OCI-LY7 (cell line): ENCODE measurements at regions not wholly inside any gene's neighbourhood (a gene's known extent, or its start where the extent isn't known, plus 50 kb on each side); places are given as distances from the start of the nearest gene placed in this dataset.

Experiments used
- BruUV-seq: library from RNA; stranded (reverse); fragments of 400-500 nt; replicated peaks from 2 replicates; lab custom pipeline; 2021; lab: Mats Ljungman, UMichigan
- CTCF ChIA-PET: fragments of 300-600 bp; sonication (Branson Sonifier 250); formaldehyde crosslinking; loops from one replicate; lab custom pipeline; 2022; ENCODE audit warnings: antibody characterized with exemption; ENCODE audit not compliant: unreplicated experiment; lab: Charles Lee
- POLR2A ChIA-PET: fragments of 300-600 bp; sonication (Branson Sonifier 250); formaldehyde crosslinking; loops from one replicate; lab custom pipeline; 2022; ENCODE audit warnings: antibody characterized with exemption; lab: Charles Lee
- DNase-seq: peaks from one replicate; pipeline ENCODE4 v3.0.0-alpha.2; 2015; ENCODE audit warnings: low spot score
- H2AFZ ChIP-seq: fragments of 200-600 bp; sonication (generic), shearing (Covaris generic); 2 replicates; pipeline ENCODE4 v1.6.1; 2014; ENCODE audit warnings: mild to moderate bottlenecking, antibody characterized with exemption, low read length, moderate library complexity
- H3K27ac ChIP-seq: fragments of 200-600 bp; sonication (generic); 2 replicates; pipeline ENCODE4 v1.5.1; 2014; ENCODE audit warnings: mixed run types, low read depth, mild to moderate bottlenecking, moderate library complexity, low read length, inconsistent platforms; ENCODE audit not compliant: poor library complexity, severe bottlenecking
- H3K36me3 ChIP-seq: fragments of 200-600 bp; sonication (generic); 2 replicates; pipeline ENCODE4 v1.6.1; 2014; ENCODE audit warnings: mild to moderate bottlenecking, antibody characterized with exemption, low read length, moderate library complexity, mixed read lengths; ENCODE audit not compliant: insufficient read depth
- H3K4me1 ChIP-seq: fragments of 200-600 bp; sonication (generic); 2 replicates; pipeline ENCODE4 v1.5.1; 2014; ENCODE audit warnings: mild to moderate bottlenecking, low read length; ENCODE audit not compliant: insufficient read depth, poor library complexity, severe bottlenecking
- H3K4me2 ChIP-seq: fragments of 200-600 bp; sonication (generic); 2 replicates; pipeline ENCODE4 v1.6.1; 2014; ENCODE audit warnings: mild to moderate bottlenecking, low read length
- H3K4me3 ChIP-seq: fragments of 200-600 bp; sonication (generic); 2 replicates; pipeline ENCODE4 v1.5.1; 2014; ENCODE audit warnings: mild to moderate bottlenecking, low read depth, low read length; ENCODE audit not compliant: poor library complexity, severe bottlenecking
- H3K79me2 ChIP-seq: fragments of 200-600 bp; sonication (generic); 2 replicates; pipeline ENCODE4 v1.6.1; 2016; ENCODE audit warnings: low read depth, mild to moderate bottlenecking, low read length, moderate library complexity, mixed read lengths; ENCODE audit not compliant: insufficient read depth
- H3K9me2 ChIP-seq: fragments of 200-600 bp; sonication (generic); 2 replicates; pipeline ENCODE4 v1.6.1; 2016; ENCODE audit warnings: mild to moderate bottlenecking, low read length, mixed read lengths; ENCODE audit not compliant: insufficient read depth
- H3K9me3 ChIP-seq: fragments of 200-600 bp; sonication (generic); 2 replicates; pipeline ENCODE4 v1.6.1; 2014; ENCODE audit warnings: mild to moderate bottlenecking, mixed run types, low read length, mixed read lengths
- H4K20me1 ChIP-seq: fragments of 200-600 bp; sonication (generic); 2 replicates; pipeline ENCODE4 v1.6.1; 2014; ENCODE audit warnings: mild to moderate bottlenecking, antibody characterized with exemption, low read length, moderate library complexity, mixed read lengths; ENCODE audit not compliant: insufficient read depth
- EZH2phosphoT487 ChIP-seq: fragments of 200-600 bp; sonication (generic); IDR thresholded peaks from 2 replicates; pipeline ENCODE4 v1.6.1; 2018; ENCODE audit warnings: low read depth, borderline replicate concordance, mild to moderate bottlenecking, mixed run types, antibody characterized with exemption, low read length, moderate library complexity, mixed read lengths
- intact Hi-C: fragments of 100-400 bp; cut with micrococcal nuclease; formaldehyde crosslinking; loops from one replicate; pipeline ENCODE4 v1.10.0; 2022; ENCODE audit not compliant: unreplicated experiment
- TF ChIP-seq, protein P1 (sequence below): fragments of 200-600 bp; sonication (generic); conservative IDR thresholded peaks from 2 replicates; pipeline ENCODE4 v1.5.1; 2014; ENCODE audit warnings: mild to moderate bottlenecking, antibody characterized with exemption, low read length, moderate library complexity, mixed read lengths

DNA sequence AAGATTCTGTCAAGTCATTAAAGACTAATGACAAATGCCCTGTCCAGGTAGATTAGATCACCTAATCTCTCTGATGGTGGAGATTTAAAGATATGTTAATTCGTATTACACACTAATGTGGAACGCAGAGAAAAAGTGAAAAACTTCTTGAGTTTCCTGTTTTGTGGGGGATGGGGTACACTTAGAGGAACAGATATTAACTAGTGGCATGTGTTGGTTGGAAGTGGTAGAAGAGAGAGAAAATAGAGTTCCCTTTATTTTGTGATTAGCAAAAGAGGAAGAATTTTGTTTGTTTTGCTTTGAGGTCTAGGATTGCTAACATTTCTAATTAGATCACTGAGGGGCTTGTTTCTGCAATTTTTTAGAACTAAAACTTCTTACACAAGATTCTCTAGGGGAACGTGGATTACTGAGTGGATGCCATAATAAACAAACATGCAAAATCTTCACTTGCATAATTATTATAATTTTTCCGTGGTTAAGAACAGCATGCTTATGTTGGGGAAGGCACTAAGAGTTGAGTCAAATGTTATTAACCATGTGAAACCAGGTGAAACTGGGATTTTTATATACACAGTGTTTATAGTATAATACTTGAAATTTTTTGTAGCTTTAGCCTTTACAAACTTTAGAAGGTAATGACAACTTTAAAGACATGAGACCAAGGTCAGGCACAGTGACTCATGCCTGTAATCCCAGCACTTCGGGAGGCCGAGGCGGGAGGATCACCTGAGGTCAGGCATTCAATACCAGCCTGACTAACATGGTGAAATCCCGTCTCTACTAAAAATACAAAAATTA, 97.4 kb upstream of the STK17B start:
- TF ChIP-seq, protein P1, sequence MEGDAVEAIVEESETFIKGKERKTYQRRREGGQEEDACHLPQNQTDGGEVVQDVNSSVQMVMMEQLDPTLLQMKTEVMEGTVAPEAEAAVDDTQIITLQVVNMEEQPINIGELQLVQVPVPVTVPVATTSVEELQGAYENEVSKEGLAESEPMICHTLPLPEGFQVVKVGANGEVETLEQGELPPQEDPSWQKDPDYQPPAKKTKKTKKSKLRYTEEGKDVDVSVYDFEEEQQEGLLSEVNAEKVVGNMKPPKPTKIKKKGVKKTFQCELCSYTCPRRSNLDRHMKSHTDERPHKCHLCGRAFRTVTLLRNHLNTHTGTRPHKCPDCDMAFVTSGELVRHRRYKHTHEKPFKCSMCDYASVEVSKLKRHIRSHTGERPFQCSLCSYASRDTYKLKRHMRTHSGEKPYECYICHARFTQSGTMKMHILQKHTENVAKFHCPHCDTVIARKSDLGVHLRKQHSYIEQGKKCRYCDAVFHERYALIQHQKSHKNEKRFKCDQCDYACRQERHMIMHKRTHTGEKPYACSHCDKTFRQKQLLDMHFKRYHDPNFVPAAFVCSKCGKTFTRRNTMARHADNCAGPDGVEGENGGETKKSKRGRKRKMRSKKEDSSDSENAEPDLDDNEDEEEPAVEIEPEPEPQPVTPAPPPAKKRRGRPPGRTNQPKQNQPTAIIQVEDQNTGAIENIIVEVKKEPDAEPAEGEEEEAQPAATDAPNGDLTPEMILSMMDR, result no peak
- TF ChIP-seq EZH2phosphoT487, result no peak
- Histone ChIP-seq H3K4me1 (peaks cover 89% of the 10 kb centered on the region), H3K4me2 (peak overlapping the region; percentile 66), H3K4me3 (peak overlapping the region; percentile 36), H3K36me3 (no peaks in the 10 kb centered on the region), H2AFZ (peak overlapping the region; percentile 98), H3K9me2 (no peaks in the 10 kb centered on the region), H3K9me3 (no peaks in the 10 kb centered on the region), H3K27ac (peak overlapping the region; percentile 66), H3K79me2 (peaks cover 8% of the 10 kb centered on the region; the same call in 1 of the 2 replicates), H4K20me1 (no peaks in the 10 kb centered on the region)
- POLR2A ChIA-PET, result interaction anchor here (0.6 to 4.7 kb wide), 12 partner anchors 9 to 1232 kb away, joined by 3 to 31 read pairs (median 5); no protein-coding TSS in a partner anchor
- intact Hi-C loops, result loop anchor here (5.0 kb wide), 1 partner anchor 611 kb away; the partner anchor contains the start of gene SLC39A10
- CTCF ChIA-PET, result no interaction called here
- BruUV-seq, result no TSS peak
- DNase-seq, result peak; percentile 48

- Histone ChIP-seq H3K27ac (peak overlapping the region; percentile 100), H3K4me3 (no peak overlapping the region), H3K79me2 (peaks cover 19% of the 10 kb centered on the region; the same call in 1 of the 2 replicates), H3K4me1 (peaks cover 99% of the 10 kb centered on the region), H3K4me2 (peak overlapping the region; percentile 14; the same call in 1 of the 2 replicates), H3K9me2 (no peaks in the 10 kb centered on the region), H2AFZ (peak overlapping the region; percentile 70; the same call in 1 of the 2 replicates), H3K9me3 (no peaks in the 10 kb centered on the region), H4K20me1 (no peaks in the 10 kb centered on the region), H3K36me3 (no peaks in the 10 kb centered on the region)
- intact Hi-C loops, result loop anchor here (10.0 kb wide), 1 partner anchor 707 kb away; no protein-coding TSS in a partner anchor
- DNase-seq, result no peak
- TF ChIP-seq, protein P1, result no peak
- no peak for TF ChIP-seq EZH2phosphoT487
- POLR2A ChIA-PET, result interaction anchor here (0.6 to 4.7 kb wide), 18 partner anchors 10 to 102 kb away, joined by 3 to 80 read pairs (median 6); partner anchors contain the start of gene STK17B
- CTCF ChIA-PET, result interaction anchor here (1.1 to 1.2 kb wide), 2 partner anchors 11 to 95 kb away, joined by 3 to 4 read pairs; no protein-coding TSS in a partner anchor
- no TSS peak for BruUV-seq
These were observed 100.4 kb upstream of the STK17B start for GRCh38 chr2:196271795-196272194.
